Transverse colon (tissue), 4 donors: ENCODE measurements at regions not wholly inside any gene's neighbourhood (a gene's known extent, or its start where the extent isn't known, plus 50 kb on each side); places are given as distances from the start of the nearest gene placed in this dataset.
"Not testable (repeated sequence)": the region's sequence is repeated elsewhere in the genome, so short reads cannot be mapped to it uniquely, and the experiment has no call there.

ENCODE experiments used
- DNase-seq: peaks from one replicate; pipeline ENCODE4 v3.0.0-alpha.2; 2019
- H3K27ac ChIP-seq, 4 donors: fragments of 200-600 bp; sonication (generic); 2 replicates each; pipeline ENCODE4 v1.5.1; 2016 to 2018; ENCODE audit warnings: inconsistent platforms in 4 of 4
- H3K27me3 ChIP-seq: fragments of 200-600 bp; sonication (generic); 2 replicates; pipeline ENCODE4 v1.5.1; 2017; ENCODE audit warnings: inconsistent platforms
- H3K36me3 ChIP-seq, 4 donors: fragments of 200-600 bp; sonication (generic); 2 replicates each; pipeline ENCODE4 v1.5.1; 2017 to 2019; ENCODE audit warnings: inconsistent platforms in 4 of 4
- H3K4me1 ChIP-seq, 4 donors: fragments of 200-600 bp; sonication (generic); 2 replicates each; pipeline ENCODE4 v1.5.1; 2017 to 2020; ENCODE audit warnings: inconsistent platforms in 4 of 4
- H3K4me3 ChIP-seq, 4 donors: fragments of 200-600 bp; sonication (generic); 1 replicate in 1 of 4; 2 replicates in 3 of 4; pipeline versions ENCODE4 v1.5.1 to v1.6.1; 2017 to 2019; ENCODE audit warnings: inconsistent platforms in 4 of 4
- H3K9me3 ChIP-seq, 2 donors: fragments of 200-600 bp; sonication (generic); 2 replicates each; pipeline ENCODE4 v1.5.1; 2017 to 2019; ENCODE audit warnings: inconsistent platforms in 2 of 2
- EP300 ChIP-seq: sonication (generic); formaldehyde crosslinking; IDR thresholded peaks from one replicate; pipeline ENCODE4 v1.6.1; 2017; ENCODE audit warnings: antibody characterized with exemption, low read depth
- POLR2A ChIP-seq: fragments of 450-650 bp; IDR thresholded peaks from one replicate; pipeline ENCODE4 v1.6.1; 2016; ENCODE audit warnings: antibody characterized with exemption, mild to moderate bottlenecking, moderate library complexity
- POLR2AphosphoS5 ChIP-seq, 3 donors: sonication (generic); formaldehyde crosslinking; IDR thresholded peaks; one replicate each; pipeline ENCODE4 v1.6.1; 2016; ENCODE audit warnings: antibody characterized with exemption in 3 of 3
- WGBS, 2 donors: methylation state at CpG; one replicate each; pipeline ENCODE4 v1.1.5; 2018; ENCODE audit warnings: low coverage in 1 of 2; 5-methylcytosine and 5-hydroxymethylcytosine counted together
- in situ Hi-C, 4 donors: fragments of 200-750 bp; cut with MboI; loops; one replicate each; pipeline versions ENCODE4 v1.15.0 to v1.15.1; 2017; ENCODE audit warnings: low sequenced_read_pairs in 3 of 4, low pct_ligation_motif_present in 1 of 4, low pct_unique_long_range_greater_than_20kb in 1 of 4
- intact Hi-C: fragments of 100-400 bp; cut with DNase I; formaldehyde crosslinking; loops from one replicate; pipeline ENCODE4 v1.15.1; 2023; ENCODE audit warnings: low total_unique reads
- TF ChIP-seq, protein P1 (sequence below), 5 experiments: fragments of 200-600 bp in 3 of 5; fragments of 450-650 bp in 2 of 5; sonication (generic) in 3 of 5; IDR thresholded peaks; 1 replicate in 2 of 5; 2 replicates in 3 of 5; pipeline ENCODE4 v1.5.1; 2016 to 2017; ENCODE audit warnings: antibody characterized with exemption in 5 of 5, inconsistent platforms in 3 of 5, mild to moderate bottlenecking in 2 of 5, moderate library complexity in 1 of 5

DNA sequence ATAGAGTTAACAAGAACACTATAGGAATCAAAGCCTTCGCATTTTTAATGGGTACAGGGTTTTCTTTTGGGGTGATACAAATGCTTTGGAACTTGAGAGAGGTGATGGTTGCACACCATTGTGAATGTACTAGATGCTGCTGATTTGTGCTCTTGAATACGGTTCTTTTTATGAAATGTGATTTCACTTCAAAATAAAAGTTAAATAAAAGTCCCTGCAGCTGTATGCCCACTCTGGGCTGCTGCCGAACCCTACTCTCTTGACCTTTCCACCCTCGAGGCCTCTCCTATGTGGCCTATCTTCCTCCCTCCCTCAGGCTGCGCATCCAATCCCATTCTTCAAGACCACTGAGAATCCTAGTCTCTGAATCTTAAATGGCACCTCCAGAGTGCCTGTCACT, 168.5 kb upstream of the AJAP1 start:
- intact Hi-C loops, result no loop called here
- Histone ChIP-seq H3K36me3 (no peaks in the 10 kb centered on the region), H3K27ac (no peak overlapping the region), H3K9me3 (no peaks in the 10 kb centered on the region), H3K4me3 (no peak overlapping the region), H3K27me3 (no peaks in the 10 kb centered on the region), H3K4me1 (no peaks in the 10 kb centered on the region)
- no peak for DNase-seq
- WGBS, 2 donors, result 46 to 61% methylated on average over 4 to 5 of the region's 5 CpGs
- no peak for TF ChIP-seq EP300
- TF ChIP-seq POLR2AphosphoS5 (IDR thresholded peaks at IDR 0.05), result no peak
- no peak for TF ChIP-seq POLR2A
- in situ Hi-C loops, result no loop called here

DNA sequence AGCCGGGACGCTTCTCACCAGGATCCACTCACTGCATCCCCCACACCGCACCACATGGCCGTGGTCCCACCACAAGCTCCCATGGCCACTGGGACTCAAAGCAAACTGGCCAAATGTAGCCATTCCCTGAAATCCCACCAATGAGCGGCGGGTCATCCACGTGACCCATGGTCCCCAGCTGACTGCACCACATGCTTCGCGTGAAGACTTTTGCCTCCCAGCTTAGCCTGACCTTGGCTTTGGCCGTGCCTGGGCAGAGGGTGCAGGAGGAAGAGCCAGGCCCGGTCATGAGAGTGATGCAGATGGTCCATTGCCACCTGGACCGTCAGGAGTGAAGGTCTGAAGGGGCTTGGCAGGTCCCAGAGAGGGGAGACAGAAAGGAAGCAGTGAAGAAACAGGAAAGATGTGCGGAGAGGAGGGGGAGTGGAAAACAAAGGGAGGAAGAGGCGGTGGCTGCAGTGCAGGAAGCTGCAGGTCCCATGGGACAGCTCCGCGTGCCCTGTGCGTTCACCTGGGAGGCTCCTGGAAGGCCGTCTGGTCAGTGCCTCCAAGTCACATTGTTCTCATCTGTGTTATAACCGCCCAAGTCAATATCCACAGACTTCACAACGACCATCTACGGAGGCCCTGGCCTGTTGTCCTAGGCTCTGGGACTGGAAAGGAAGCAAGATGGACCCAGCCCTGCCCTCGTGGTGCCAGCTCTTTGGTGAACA, 167.8 kb upstream of the AJAP1 start:
- in situ Hi-C loops (no loop called here), intact Hi-C loops (no loop called here)
- 82% methylated on average over 22 of the region's 22 CpGs; no CpG with 5 or more reads in 1 of the 2 donors for WGBS, 2 donors
- TF ChIP-seq EP300 (no peak), POLR2AphosphoS5 (IDR thresholded peaks at IDR 0.05) (no peak), POLR2A (no peak)
- TF ChIP-seq, protein P1, sequence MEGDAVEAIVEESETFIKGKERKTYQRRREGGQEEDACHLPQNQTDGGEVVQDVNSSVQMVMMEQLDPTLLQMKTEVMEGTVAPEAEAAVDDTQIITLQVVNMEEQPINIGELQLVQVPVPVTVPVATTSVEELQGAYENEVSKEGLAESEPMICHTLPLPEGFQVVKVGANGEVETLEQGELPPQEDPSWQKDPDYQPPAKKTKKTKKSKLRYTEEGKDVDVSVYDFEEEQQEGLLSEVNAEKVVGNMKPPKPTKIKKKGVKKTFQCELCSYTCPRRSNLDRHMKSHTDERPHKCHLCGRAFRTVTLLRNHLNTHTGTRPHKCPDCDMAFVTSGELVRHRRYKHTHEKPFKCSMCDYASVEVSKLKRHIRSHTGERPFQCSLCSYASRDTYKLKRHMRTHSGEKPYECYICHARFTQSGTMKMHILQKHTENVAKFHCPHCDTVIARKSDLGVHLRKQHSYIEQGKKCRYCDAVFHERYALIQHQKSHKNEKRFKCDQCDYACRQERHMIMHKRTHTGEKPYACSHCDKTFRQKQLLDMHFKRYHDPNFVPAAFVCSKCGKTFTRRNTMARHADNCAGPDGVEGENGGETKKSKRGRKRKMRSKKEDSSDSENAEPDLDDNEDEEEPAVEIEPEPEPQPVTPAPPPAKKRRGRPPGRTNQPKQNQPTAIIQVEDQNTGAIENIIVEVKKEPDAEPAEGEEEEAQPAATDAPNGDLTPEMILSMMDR (IDR thresholded peaks at IDR 0.05), result no peak
- Histone ChIP-seq H3K36me3 (no peaks in the 10 kb centered on the region), H3K9me3 (no peaks in the 10 kb centered on the region), H3K4me1 (no peaks in the 10 kb centered on the region), H3K27me3 (no peaks in the 10 kb centered on the region), H3K27ac (no peak overlapping the region), H3K4me3 (no peak overlapping the region)
- no peak for DNase-seq

DNA sequence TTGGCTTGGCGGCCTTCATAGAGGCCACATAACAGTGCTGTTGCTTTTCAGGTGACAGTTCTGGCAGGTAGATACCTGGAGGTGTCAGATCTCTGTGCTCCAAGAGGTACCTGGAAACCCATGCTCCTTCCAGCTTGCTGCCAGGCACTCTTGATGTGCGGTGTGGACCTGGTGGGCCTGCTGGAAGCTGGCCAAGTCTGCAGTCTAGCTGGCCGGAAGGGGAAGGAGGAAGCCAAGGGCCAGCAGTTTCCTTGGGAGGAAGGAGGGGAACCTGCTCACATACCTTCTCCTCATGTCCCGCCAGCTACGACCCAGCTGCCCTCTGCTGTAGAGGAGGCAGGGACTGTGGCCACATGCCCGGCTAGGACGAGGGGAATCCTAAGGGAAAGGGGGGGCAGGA, 166.4 kb upstream of the AJAP1 start:
- H3K4me1 ChIP-seq, result no peaks in the 10 kb centered on the region
- TF ChIP-seq POLR2A (no peak), EP300 (no peak), POLR2AphosphoS5 (IDR thresholded peaks at IDR 0.05) (no peak)
- TF ChIP-seq, protein P1 (IDR thresholded peaks at IDR 0.05), result no peak
- no peaks in the 10 kb centered on the region for H3K36me3 ChIP-seq
- no peak overlapping the region for H3K4me3 ChIP-seq
- no peak for DNase-seq
- in situ Hi-C loops, result no loop called here
- intact Hi-C loops, result no loop called here
- H3K27ac ChIP-seq, result no peak overlapping the region
- 60 to 65% methylated on average over 4 to 7 of the region's 7 CpGs for WGBS, 2 donors
- H3K9me3 ChIP-seq, result no peaks in the 10 kb centered on the region
- no peaks in the 10 kb centered on the region for H3K27me3 ChIP-seq

DNA sequence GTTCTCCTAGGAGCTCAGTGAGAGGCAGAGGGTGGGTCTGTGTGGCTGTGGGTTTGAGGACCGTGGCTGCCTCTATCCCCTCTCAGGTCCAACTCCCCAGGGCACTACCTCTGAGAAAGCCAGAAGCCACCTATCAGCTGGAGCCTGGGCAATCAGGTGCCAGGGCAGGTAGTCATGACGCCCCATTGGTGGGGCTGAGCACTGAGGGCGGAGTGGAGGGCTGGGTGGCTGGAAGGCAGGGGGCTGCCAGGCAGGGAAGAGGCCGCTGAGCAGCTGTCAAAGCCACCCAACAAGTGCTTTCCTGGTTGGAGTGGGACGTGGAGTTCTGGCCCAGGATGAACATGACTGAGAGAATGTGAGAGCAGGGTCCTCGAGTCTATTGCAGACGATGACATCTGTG, 164.9 kb upstream of the AJAP1 start:
- Histone ChIP-seq H3K36me3 (no peaks in the 10 kb centered on the region), H3K27me3 (no peaks in the 10 kb centered on the region), H3K9me3 (no peaks in the 10 kb centered on the region), H3K27ac (no peak overlapping the region), H3K4me1 (no peaks in the 10 kb centered on the region), H3K4me3 (no peak overlapping the region)
- intact Hi-C loops (no loop called here), in situ Hi-C loops (no loop called here)
- no peak for DNase-seq
- 53 to 63% methylated on average over 3 to 7 of the region's 7 CpGs for WGBS, 2 donors
- no peak for TF ChIP-seq POLR2AphosphoS5 (IDR thresholded peaks at IDR 0.05)
- TF ChIP-seq, protein P1 (IDR thresholded peaks at IDR 0.05), result no peak

DNA sequence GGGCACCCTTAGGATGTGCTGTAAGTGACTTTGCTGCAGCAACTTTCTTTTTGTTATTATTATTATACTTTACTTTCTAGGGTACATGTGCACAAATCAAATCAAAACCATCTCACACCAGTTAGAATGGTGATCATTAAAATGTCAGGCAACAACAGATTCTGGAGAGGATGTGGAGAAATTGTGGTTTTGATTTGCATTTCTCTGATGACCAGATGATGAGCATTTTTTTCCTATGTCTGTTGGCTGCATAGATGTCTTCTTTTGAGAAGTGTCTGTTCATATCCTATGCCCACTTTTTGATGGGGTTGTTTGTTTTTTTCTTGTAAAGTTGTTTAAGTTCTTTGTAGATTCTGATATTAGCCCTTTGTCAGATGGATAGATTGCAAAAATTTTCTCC, 164.4 kb upstream of the AJAP1 start:
- in situ Hi-C loops, intact Hi-C loops, DNase-seq: not testable (repeated sequence)

More for the DNA sequence above, 164.4 kb upstream of the AJAP1 start:
- H3K27me3 ChIP-seq, H3K27ac ChIP-seq, H3K9me3 ChIP-seq, H3K4me1 ChIP-seq, H3K4me3 ChIP-seq, H3K36me3 ChIP-seq: not testable (repeated sequence)
